ENCODE measurements at regions not wholly inside any gene's neighbourhood (a gene's known extent, or its start where the extent isn't known, plus 50 kb on each side); places are given as distances from the start of the nearest gene placed in this dataset.

DNA sequence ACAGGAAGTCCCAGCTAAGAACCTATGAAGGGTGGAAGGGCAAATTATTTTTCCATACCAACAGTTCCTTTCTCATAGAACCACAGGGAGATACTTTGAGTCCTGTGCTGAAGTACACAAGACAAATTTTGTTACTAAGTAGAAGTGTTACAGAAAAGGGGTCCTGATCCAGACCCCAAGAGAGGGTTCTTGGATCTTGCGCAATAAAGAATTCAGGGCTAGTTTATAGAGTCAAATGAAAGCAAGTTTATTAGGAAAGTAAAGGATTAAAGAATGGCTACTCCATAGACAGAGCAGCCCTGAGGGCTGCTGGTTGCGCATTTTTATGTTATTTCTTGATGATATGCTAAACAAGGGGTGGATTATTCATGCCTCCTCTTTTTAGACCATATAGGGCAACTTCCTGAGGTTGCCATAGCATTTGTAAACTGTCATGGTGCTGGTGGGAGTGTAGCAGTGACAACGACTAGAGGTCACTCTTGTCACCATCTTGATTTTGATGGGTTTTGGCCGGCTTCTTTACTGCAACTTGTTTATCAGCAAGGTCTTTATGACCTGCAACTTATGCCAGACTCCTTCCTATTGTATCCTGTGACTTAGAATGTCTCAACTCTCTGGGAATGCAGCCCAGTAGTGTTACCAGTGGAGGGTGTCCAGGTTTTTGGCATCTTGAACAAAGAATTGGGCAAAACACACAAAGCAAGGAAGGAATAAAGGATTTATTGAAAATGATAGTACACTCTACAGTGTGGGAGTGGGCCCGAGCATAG lies 409.4 kb downstream of the SH2D4B start (continued):
- TF ChIP-seq, protein P1, sequence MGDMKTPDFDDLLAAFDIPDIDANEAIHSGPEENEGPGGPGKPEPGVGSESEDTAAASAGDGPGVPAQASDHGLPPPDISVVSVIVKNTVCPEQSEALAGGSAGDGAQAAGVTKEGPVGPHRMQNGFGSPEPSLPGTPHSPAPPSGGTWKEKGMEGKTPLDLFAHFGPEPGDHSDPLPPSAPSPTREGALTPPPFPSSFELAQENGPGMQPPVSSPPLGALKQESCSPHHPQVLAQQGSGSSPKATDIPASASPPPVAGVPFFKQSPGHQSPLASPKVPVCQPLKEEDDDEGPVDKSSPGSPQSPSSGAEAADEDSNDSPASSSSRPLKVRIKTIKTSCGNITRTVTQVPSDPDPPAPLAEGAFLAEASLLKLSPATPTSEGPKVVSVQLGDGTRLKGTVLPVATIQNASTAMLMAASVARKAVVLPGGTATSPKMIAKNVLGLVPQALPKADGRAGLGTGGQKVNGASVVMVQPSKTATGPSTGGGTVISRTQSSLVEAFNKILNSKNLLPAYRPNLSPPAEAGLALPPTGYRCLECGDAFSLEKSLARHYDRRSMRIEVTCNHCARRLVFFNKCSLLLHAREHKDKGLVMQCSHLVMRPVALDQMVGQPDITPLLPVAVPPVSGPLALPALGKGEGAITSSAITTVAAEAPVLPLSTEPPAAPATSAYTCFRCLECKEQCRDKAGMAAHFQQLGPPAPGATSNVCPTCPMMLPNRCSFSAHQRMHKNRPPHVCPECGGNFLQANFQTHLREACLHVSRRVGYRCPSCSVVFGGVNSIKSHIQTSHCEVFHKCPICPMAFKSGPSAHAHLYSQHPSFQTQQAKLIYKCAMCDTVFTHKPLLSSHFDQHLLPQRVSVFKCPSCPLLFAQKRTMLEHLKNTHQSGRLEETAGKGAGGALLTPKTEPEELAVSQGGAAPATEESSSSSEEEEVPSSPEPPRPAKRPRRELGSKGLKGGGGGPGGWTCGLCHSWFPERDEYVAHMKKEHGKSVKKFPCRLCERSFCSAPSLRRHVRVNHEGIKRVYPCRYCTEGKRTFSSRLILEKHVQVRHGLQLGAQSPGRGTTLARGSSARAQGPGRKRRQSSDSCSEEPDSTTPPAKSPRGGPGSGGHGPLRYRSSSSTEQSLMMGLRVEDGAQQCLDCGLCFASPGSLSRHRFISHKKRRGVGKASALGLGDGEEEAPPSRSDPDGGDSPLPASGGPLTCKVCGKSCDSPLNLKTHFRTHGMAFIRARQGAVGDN (IDR thresholded peaks at IDR 0.05), result no peak
- no peak for TF ChIP-seq IRF4 (IDR thresholded peaks at IDR 0.05; ENCODE audit: low read depth, low read length)
- TF ChIP-seq, protein P2, sequence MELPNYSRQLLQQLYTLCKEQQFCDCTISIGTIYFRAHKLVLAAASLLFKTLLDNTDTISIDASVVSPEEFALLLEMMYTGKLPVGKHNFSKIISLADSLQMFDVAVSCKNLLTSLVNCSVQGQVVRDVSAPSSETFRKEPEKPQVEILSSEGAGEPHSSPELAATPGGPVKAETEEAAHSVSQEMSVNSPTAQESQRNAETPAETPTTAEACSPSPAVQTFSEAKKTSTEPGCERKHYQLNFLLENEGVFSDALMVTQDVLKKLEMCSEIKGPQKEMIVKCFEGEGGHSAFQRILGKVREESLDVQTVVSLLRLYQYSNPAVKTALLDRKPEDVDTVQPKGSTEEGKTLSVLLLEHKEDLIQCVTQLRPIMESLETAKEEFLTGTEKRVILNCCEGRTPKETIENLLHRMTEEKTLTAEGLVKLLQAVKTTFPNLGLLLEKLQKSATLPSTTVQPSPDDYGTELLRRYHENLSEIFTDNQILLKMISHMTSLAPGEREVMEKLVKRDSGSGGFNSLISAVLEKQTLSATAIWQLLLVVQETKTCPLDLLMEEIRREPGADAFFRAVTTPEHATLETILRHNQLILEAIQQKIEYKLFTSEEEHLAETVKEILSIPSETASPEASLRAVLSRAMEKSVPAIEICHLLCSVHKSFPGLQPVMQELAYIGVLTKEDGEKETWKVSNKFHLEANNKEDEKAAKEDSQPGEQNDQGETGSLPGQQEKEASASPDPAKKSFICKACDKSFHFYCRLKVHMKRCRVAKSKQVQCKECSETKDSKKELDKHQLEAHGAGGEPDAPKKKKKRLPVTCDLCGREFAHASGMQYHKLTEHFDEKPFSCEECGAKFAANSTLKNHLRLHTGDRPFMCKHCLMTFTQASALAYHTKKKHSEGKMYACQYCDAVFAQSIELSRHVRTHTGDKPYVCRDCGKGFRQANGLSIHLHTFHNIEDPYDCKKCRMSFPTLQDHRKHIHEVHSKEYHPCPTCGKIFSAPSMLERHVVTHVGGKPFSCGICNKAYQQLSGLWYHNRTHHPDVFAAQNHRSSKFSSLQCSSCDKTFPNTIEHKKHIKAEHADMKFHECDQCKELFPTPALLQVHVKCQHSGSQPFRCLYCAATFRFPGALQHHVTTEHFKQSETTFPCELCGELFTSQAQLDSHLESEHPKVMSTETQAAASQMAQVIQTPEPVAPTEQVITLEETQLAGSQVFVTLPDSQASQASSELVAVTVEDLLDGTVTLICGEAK (IDR thresholded peaks at IDR 0.05; ENCODE audit: borderline replicate concordance), result no peak
- TF ChIP-seq POLR2A (IDR thresholded peaks at IDR 0.05; ENCODE audit: low read depth, low read length), result no peak
- TF ChIP-seq CBFB (IDR thresholded peaks at IDR 0.05; ENCODE audit: low read depth), result no peak
- no peak for TF ChIP-seq SIX5 (IDR thresholded peaks at IDR 0.05; ENCODE audit: low read depth, low read length, severe bottlenecking)
- TF ChIP-seq BACH1 (IDR thresholded peaks at IDR 0.05; ENCODE audit: borderline replicate concordance), result no peak
- TF ChIP-seq RAD21 (IDR thresholded peaks at IDR 0.05; ENCODE audit: insufficient read depth, low read depth, low read length), result no peak
